ENCODE measurements at regions not wholly inside any gene's neighbourhood (a gene's known extent, or its start where the extent isn't known, plus 50 kb on each side); places are given as distances from the start of the nearest gene placed in this dataset.

DNA sequence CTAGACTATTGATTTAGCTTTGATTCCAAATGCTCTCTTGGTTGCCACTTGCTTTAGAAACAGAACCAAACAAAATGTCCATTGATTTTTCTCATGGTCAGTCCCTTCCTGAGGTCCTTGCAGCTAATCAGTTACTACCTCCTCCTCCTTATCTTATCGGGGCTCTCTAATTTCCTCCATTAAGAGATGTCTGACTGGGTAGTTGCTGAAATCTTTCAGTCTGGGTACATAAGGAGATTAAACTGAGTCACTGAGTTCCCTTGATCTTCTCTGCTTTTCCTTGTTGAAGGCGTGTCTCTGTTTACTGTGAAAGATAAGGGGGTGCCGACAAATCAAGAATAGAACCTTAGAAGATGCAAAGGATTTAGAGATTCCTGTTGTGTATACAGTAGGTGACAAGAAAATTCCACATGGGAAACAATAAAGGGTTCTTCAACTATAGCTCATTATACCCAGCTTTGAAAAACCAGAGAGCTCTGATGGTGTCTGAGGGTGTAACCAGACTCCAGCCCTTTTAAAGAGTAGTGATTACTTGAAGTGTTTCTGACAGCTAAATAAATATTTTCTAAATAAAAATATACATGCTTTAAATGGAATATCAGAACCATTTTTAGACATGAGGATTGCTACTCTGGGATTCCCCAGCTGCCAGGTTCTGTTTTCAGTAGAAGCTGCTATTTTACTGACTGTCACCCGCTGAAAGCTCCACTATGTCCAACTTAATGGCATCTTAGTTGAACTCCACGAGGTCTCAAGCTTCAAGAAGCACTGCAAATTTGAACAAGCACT, 791.3 kb upstream of the SOX9 start:
- no peak overlapping the region for H3K27ac ChIP-seq
- no peak for TF ChIP-seq CTCF (conservative IDR thresholded peaks at IDR 0.05)
- no peak for TF ChIP-seq ZFX (IDR thresholded peaks at IDR 0.05)

DNA sequence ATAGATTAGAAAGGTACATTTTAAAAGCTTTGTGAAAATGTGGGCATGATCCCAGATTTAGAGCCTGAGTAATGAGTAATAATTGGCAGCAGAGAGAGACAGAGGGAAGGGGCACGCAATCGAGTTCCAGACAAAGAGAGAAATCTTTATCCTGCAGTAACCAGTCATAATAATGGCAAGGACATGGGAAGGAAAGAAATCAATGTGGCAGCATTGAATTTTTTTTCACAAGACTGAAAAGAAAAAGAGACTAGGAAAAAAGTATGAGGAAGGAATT, 790.8 kb upstream of the SOX9 start:
- TF ChIP-seq ZFX (IDR thresholded peaks at IDR 0.05) (no peak), CTCF (conservative IDR thresholded peaks at IDR 0.05) (no peak)
- H3K27ac ChIP-seq = no peak overlapping the region

DNA sequence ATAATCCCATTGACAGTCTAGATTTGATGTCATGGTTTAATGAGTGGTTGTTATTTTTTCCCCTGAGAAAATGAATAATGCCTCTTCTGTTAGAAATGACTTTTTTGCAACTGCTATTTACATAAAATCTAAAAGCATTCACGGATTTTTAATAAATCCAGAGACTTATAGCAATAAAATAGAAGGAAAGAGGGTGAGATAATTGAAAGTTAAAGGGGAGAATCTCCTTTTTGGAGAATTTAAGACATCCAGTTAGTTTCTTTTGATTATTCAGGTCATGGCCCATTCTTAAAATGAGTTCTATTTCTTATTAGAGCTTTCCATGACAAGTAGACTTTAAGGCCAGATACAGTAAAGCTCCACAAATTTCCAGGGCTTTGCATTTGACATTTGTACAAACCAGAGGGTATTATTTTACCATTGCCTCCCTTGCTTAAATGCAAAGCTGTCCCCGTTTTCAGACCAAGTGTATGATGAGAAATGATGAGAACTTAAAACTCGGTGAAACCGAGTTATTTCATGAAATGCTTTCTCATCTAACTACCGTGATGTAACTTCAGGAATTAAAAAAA, 789.0 kb upstream of the SOX9 start:
- TF ChIP-seq ZFX (IDR thresholded peaks at IDR 0.05) (no peak), CTCF (conservative IDR thresholded peaks at IDR 0.05) (no peak)
- no peak overlapping the region for H3K27ac ChIP-seq

DNA sequence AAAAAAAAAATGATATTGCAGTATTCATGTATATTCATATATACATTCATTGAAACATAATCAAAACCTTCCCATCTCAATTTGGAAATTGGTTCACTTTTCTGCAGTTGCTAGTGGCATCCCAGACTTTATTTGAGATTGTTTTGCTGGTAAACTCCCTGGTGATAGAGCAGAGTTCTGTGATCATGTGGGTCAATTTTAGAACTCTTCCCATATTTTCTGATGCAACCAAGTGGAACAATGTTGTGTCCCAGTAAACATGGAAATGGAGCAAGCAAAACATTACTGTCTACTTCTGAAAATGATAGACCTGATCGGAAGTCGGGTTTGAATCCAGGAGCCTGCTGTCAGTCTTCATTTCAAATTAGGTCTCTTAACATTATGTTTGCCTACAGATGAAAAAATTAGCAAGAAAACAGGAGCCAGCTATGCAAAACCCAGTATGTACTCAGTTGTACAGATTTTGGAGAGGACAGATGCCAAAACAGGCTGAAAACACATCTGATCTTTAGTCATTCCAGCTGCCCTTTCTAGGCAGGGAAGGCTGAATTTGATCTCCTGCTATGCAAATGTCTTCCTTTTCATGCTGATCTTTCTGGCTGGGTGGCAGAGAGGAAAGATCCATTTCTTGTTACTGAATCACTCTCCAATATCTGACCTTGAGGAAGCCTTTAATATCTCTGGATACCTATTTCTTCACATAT, 786.6 kb upstream of the SOX9 start:
- H3K27ac ChIP-seq = no peak overlapping the region
- TF ChIP-seq CTCF (conservative IDR thresholded peaks at IDR 0.05) (no peak), ZFX (IDR thresholded peaks at IDR 0.05) (no peak)

GRCh38 chr17:71335212-71335611, 785.6 kb upstream of the SOX9 start:
- no peak overlapping the region for H3K27ac ChIP-seq
- no peak for TF ChIP-seq CTCF (conservative IDR thresholded peaks at IDR 0.05)
- TF ChIP-seq ZFX (IDR thresholded peaks at IDR 0.05) = no peak

DNA sequence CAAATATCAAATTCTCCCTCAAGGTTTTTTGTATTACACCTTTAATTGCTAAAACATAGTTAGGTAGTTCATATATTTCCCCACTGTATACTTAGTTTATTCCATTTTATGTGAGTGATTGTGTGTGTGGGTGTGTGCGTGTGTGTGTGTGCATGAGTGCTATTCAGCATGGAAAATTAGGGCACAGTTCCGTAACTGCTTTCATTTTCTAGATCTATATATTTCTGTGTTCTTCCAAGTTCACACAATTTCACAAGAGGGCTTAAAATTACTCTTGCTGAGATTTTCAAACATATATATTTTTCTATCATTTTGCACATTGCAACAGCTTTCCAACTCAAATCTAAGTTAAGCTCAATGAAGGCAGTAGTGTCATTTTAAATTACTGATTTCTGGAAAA, 782.9 kb upstream of the SOX9 start:
- H3K27ac ChIP-seq = no peak overlapping the region
- no peak for TF ChIP-seq CTCF (conservative IDR thresholded peaks at IDR 0.05)
- no peak for TF ChIP-seq ZFX (IDR thresholded peaks at IDR 0.05)

DNA sequence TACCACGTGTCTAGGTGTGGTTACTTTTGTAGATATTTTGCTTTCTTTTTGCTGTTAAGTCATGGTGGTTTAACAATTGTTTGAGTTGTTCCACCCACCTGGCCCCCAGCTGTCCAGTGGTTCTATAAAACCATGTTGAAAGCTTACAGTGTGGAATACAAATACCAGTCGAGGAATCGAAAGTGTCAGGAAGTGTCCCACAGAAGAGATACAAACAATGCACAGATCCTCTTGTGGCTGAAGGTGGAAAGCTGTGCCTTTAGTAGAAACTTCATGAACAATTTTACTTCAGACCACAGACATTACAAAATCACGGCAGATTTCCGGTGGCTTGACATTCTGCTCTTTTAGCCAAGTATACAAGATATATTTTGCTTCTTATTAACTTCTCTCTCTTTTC, 782.4 kb upstream of the SOX9 start:
- TF ChIP-seq CTCF (conservative IDR thresholded peaks at IDR 0.05) (no peak), ZFX (IDR thresholded peaks at IDR 0.05) (no peak)
- no peak overlapping the region for H3K27ac ChIP-seq
